Lower lobe of right lung (tissue), 2 donors: ENCODE measurements at regions not wholly inside any gene's neighbourhood (a gene's known extent, or its start where the extent isn't known, plus 50 kb on each side); places are given as distances from the start of the nearest gene placed in this dataset.

Source experiments
- ATAC-seq, 2 donors: fragments of 200-7000 bp; cut with Tn5 transposase; one replicate each; pipeline ENCODE4 v1.9.1; 2020 to 2022; ENCODE audit warnings: mild to moderate bottlenecking in 2 of 2, moderate library complexity in 2 of 2
- DNase-seq: peaks from one replicate; pipeline ENCODE4 v3.0.0-alpha.2; 2020
- H3K27ac ChIP-seq: fragments of 200-600 bp; one replicate; pipeline ENCODE4 v1.8.0; 2022
- H3K27me3 ChIP-seq: fragments of 200-600 bp; one replicate; pipeline ENCODE4 v1.8.0; 2022; ENCODE audit warnings: low read depth
- H3K36me3 ChIP-seq: fragments of 200-600 bp; one replicate; pipeline ENCODE4 v1.8.0; 2022; ENCODE audit warnings: mild to moderate bottlenecking
- H3K4me1 ChIP-seq: fragments of 200-600 bp; one replicate; pipeline ENCODE4 v1.8.0; 2022
- H3K4me3 ChIP-seq: fragments of 200-600 bp; one replicate; pipeline ENCODE4 v1.8.0; 2022; ENCODE audit warnings: mild to moderate bottlenecking
- H3K9me3 ChIP-seq: fragments of 200-600 bp; one replicate; pipeline ENCODE4 v1.8.0; 2022
- intact Hi-C: fragments of 100-400 bp; cut with DNase I; formaldehyde crosslinking; loops from one replicate; pipeline ENCODE4 v1.11.0; 2022
- TF ChIP-seq, protein P1 (sequence below): fragments of 200-600 bp; IDR thresholded peaks from one replicate; pipeline ENCODE4 v1.8.0; 2022; ENCODE audit warnings: antibody characterized with exemption, mild to moderate bottlenecking
- donor health status: DM: no; HTN: yes; CAD: no; lungs with severe emphysema.

DNA sequence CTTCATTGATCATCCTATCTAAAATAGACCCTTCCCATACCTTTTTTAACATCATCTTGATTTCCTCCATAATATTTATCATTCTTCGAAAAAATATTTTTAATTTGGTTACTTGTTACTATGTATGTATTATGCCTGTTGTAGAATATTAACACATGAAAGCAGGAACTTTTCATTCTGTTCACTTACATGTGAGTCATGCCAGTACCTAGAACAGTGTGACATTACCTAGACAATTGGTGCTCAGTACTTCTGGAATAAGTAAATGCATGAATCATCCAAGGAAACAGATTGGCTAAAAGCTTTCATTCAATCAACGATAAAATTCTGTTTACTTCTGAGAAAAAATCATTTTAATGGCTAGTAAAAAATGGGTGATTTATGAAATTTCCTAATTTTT, 76.4 kb downstream of the CXXC4 start:
- ATAC-seq (no peak), DNase-seq (no peak)
- TF ChIP-seq, protein P1, sequence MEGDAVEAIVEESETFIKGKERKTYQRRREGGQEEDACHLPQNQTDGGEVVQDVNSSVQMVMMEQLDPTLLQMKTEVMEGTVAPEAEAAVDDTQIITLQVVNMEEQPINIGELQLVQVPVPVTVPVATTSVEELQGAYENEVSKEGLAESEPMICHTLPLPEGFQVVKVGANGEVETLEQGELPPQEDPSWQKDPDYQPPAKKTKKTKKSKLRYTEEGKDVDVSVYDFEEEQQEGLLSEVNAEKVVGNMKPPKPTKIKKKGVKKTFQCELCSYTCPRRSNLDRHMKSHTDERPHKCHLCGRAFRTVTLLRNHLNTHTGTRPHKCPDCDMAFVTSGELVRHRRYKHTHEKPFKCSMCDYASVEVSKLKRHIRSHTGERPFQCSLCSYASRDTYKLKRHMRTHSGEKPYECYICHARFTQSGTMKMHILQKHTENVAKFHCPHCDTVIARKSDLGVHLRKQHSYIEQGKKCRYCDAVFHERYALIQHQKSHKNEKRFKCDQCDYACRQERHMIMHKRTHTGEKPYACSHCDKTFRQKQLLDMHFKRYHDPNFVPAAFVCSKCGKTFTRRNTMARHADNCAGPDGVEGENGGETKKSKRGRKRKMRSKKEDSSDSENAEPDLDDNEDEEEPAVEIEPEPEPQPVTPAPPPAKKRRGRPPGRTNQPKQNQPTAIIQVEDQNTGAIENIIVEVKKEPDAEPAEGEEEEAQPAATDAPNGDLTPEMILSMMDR = no peak
- Histone ChIP-seq H3K4me1 (no peaks in the 10 kb centered on the region), H3K27ac (no peak overlapping the region), H3K9me3 (no peaks in the 10 kb centered on the region), H3K27me3 (no peaks in the 10 kb centered on the region), H3K4me3 (no peak overlapping the region), H3K36me3 (no peaks in the 10 kb centered on the region)
- intact Hi-C loops = no loop called here

DNA sequence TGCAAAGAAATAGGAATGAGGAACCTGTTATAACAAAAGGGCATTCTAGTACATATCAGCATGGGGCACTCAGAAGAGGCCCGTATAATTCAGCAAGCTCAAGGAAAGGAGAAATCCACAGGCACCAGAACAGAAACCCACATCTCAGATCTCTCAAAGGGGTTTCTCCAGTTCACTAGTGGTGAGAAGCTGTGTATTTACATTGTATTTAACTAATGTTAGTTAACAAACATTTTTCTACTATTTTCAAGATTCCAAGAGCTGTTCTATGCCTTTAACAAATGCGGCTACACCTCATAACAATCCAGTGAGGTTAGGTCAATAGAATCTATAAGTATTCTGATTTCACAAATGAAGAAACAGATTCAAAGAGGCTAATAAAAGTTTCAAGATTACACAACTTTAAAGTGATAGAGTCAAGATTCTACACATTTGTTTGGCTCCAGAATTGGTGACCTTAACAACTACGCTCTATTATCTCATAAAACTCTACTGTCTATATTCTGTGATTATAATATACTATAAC, 77.3 kb downstream of the CXXC4 start:
- H3K4me1 ChIP-seq = no peaks in the 10 kb centered on the region
- intact Hi-C loops = no loop called here
- no peak overlapping the region for H3K27ac ChIP-seq
- DNase-seq = no peak
- H3K27me3 ChIP-seq = no peaks in the 10 kb centered on the region
- ATAC-seq = no peak
- no peaks in the 10 kb centered on the region for H3K9me3 ChIP-seq
- H3K4me3 ChIP-seq = no peak overlapping the region
- H3K36me3 ChIP-seq = no peaks in the 10 kb centered on the region
- TF ChIP-seq, protein P1 = no peak

- Histone ChIP-seq H3K4me1 (no peaks in the 10 kb centered on the region), H3K27me3 (no peaks in the 10 kb centered on the region), H3K36me3 (no peaks in the 10 kb centered on the region), H3K4me3 (no peak overlapping the region), H3K27ac (no peak overlapping the region), H3K9me3 (no peaks in the 10 kb centered on the region)
- TF ChIP-seq, protein P1 = no peak
- ATAC-seq (no peak), DNase-seq (no peak)
- intact Hi-C loops = no loop called here
Measured at GRCh38 chr4:104416725-104417356, 77.9 kb downstream of the CXXC4 start.

DNA sequence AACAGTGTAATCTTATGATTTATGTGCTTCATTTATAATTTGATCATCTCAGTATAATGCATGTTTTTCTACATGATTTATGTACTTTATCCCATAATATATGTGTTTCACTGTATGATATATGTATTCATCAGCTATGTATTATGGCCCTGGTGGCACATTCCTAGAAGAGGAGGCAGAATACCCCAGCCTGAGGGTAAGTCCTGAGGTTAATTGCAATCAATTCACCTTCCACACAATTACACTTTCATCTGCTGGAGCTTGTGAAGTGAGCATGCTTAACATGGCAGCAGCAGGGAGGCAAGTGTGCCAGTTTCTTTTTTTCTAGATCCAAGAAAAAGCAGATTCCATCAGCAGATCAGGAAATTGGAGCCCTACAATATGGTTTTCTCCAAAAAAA, 81.2 kb downstream of the CXXC4 start:
- Histone ChIP-seq H3K9me3 (no peaks in the 10 kb centered on the region), H3K27ac (no peak overlapping the region), H3K27me3 (no peaks in the 10 kb centered on the region), H3K4me1 (no peaks in the 10 kb centered on the region), H3K36me3 (no peaks in the 10 kb centered on the region), H3K4me3 (no peak overlapping the region)
- intact Hi-C loops = no loop called here
- no peak for DNase-seq
- no peak for ATAC-seq
- TF ChIP-seq, protein P1 = no peak

- Histone ChIP-seq H3K4me3 (no peak overlapping the region), H3K9me3 (no peaks in the 10 kb centered on the region), H3K27ac (no peak overlapping the region), H3K4me1 (no peaks in the 10 kb centered on the region), H3K27me3 (no peaks in the 10 kb centered on the region), H3K36me3 (no peaks in the 10 kb centered on the region)
- DNase-seq (no peak), ATAC-seq (no peak)
- TF ChIP-seq, protein P1 = no peak
- intact Hi-C loops = no loop called here
Measured at GRCh38 chr4:104412344-104412743, 82.3 kb downstream of the CXXC4 start.
